ENCODE measurements at regions not wholly inside any gene's neighbourhood (a gene's known extent, or its start where the extent isn't known, plus 50 kb on each side); places are given as distances from the start of the nearest gene placed in this dataset.
A peak's percentile ranks its signal among the peaks of the same experiment; 100 is the strongest.

DNA sequence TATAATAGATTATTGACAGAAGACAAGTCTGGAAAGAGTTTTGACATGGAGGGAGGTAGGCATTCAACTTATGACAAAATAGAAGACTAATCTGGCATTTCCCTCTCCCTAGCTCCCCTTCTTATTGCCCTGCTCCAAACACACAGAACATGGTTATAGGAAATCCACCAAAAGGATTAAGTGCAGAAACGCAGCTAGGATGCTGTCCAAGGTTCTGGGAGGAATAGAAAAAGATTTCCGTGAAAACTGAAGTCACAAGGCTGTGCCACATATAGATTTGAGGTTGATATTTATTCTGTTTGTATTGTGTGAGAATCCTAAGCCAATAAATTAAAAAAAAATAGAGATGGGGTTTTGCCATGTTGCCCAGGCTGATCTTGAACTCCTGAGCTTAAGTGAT, 107.9 kb upstream of the MAP3K7 start:
- no TSS peak for BruUV-seq (replicated peaks)
- Histone ChIP-seq H3K9me2 (ENCODE audit: insufficient read depth) (no peaks in the 10 kb centered on the region), H3K9me3 (ENCODE audit: insufficient read depth, low read depth) (no peaks in the 10 kb centered on the region), H3F3A (ENCODE audit: insufficient read depth, low read depth) (no peaks in the 10 kb centered on the region), H4K20me1 (ENCODE audit: insufficient read depth) (no peaks in the 10 kb centered on the region), H3K4me2 (no peak overlapping the region), H3K27me3 (ENCODE audit: insufficient read depth, low read depth) (no peaks in the 10 kb centered on the region), H3K36me3 (ENCODE audit: low read depth) (no peaks in the 10 kb centered on the region), H3K27ac (no peak overlapping the region), H3K79me2 (ENCODE audit: low read depth) (no peaks in the 10 kb centered on the region), H3K4me3 (no peak overlapping the region), H2AFZ (no peak overlapping the region), H3K4me1 (replicated peaks; ENCODE audit: insufficient read depth) (no peaks in the 10 kb centered on the region)
- no peak for DNase-seq
- ChIA-PET POLR2A (ENCODE audit: unreplicated experiment) (no interaction called here), CTCF (no interaction called here)
- intact Hi-C loops (cut with micrococcal nuclease; ENCODE audit: unreplicated experiment): no loop called here
- no peak for TF ChIP-seq EZH2 (IDR thresholded peaks at IDR 0.05; ENCODE audit: low read depth)
- TF ChIP-seq, protein P1, sequence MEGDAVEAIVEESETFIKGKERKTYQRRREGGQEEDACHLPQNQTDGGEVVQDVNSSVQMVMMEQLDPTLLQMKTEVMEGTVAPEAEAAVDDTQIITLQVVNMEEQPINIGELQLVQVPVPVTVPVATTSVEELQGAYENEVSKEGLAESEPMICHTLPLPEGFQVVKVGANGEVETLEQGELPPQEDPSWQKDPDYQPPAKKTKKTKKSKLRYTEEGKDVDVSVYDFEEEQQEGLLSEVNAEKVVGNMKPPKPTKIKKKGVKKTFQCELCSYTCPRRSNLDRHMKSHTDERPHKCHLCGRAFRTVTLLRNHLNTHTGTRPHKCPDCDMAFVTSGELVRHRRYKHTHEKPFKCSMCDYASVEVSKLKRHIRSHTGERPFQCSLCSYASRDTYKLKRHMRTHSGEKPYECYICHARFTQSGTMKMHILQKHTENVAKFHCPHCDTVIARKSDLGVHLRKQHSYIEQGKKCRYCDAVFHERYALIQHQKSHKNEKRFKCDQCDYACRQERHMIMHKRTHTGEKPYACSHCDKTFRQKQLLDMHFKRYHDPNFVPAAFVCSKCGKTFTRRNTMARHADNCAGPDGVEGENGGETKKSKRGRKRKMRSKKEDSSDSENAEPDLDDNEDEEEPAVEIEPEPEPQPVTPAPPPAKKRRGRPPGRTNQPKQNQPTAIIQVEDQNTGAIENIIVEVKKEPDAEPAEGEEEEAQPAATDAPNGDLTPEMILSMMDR (conservative IDR thresholded peaks at IDR 0.05): no peak

DNA sequence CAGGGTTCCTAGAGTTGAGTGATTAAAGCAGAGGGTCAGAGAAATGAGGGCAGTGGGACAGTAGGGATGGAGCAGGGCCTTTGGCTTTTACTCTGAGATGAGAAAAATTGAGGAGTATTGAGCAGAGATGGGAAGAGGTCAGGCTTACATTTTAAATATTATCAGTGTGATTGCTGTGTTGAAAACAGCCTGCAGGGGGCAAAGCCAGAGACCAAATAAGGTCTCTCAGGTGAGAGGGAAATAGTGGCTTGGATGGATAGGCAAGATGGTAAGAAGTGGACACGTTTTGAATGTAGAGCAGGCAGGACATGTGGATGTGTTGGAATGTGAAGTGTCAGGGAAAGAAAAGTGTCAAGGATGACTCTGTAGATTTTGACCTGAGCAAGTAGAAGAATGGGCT, 105.0 kb upstream of the MAP3K7 start:
- CTCF ChIA-PET: no interaction called here

DNA sequence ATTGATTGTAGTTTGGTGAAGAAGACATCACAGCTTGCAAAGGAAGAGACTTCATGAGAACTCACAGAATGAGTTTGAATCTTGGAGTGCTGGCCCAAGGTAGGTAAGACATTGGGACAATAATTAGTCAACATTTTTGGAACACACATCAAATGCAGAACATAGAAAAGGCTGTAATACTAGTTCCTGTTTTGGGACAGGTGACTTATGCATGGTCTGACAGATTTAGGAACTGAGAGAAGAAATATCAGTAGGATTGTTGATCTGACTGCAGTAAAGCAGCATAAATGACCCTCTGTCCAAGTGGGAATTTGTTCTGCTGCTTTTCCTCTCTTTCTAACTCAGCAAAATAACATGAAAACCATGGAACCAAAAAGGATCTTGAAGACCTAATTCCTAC, 102.3 kb upstream of the MAP3K7 start:
- no peak for DNase-seq
- no peak overlapping the region for H2AFZ ChIP-seq
- intact Hi-C loops (cut with micrococcal nuclease; ENCODE audit: unreplicated experiment): no loop called here
- no peaks in the 10 kb centered on the region for H3F3A ChIP-seq (ENCODE audit: insufficient read depth, low read depth)
- H3K4me1 ChIP-seq (replicated peaks; ENCODE audit: insufficient read depth): no peaks in the 10 kb centered on the region
- no peaks in the 10 kb centered on the region for H3K9me2 ChIP-seq (ENCODE audit: insufficient read depth)
- ChIA-PET CTCF (no interaction called here), POLR2A (ENCODE audit: unreplicated experiment) (no interaction called here)
- H3K9me3 ChIP-seq (ENCODE audit: insufficient read depth, low read depth): no peaks in the 10 kb centered on the region
- no peaks in the 10 kb centered on the region for H3K36me3 ChIP-seq (ENCODE audit: low read depth)
- no TSS peak for BruUV-seq (replicated peaks)
- no peaks in the 10 kb centered on the region for H3K79me2 ChIP-seq (ENCODE audit: low read depth)
- H3K27me3 ChIP-seq (ENCODE audit: insufficient read depth, low read depth): no peaks in the 10 kb centered on the region
- no peak overlapping the region for H3K4me2 ChIP-seq
- TF ChIP-seq EZH2 (IDR thresholded peaks at IDR 0.05; ENCODE audit: low read depth): no peak
- TF ChIP-seq, protein P1 (conservative IDR thresholded peaks at IDR 0.05): no peak
- no peak overlapping the region for H3K4me3 ChIP-seq
- no peaks in the 10 kb centered on the region for H4K20me1 ChIP-seq (ENCODE audit: insufficient read depth)
- no peak overlapping the region for H3K27ac ChIP-seq

More for the DNA sequence above, 105.0 kb upstream of the MAP3K7 start:
- no peak for TF ChIP-seq EZH2 (IDR thresholded peaks at IDR 0.05; ENCODE audit: low read depth)
- TF ChIP-seq, protein P1 (conservative IDR thresholded peaks at IDR 0.05): peak; percentile 32; the same call in 1 of the 2 replicates
- POLR2A ChIA-PET (ENCODE audit: unreplicated experiment): interaction anchor here (0.7 kb wide), 1 partner anchor 85 kb away, joined by 3 read pairs; no protein-coding TSS in a partner anchor
- H3K4me1 ChIP-seq (replicated peaks; ENCODE audit: insufficient read depth): no peaks in the 10 kb centered on the region
- no peak overlapping the region for H2AFZ ChIP-seq
- intact Hi-C loops (cut with micrococcal nuclease; ENCODE audit: unreplicated experiment): no loop called here
- H4K20me1 ChIP-seq (ENCODE audit: insufficient read depth): no peaks in the 10 kb centered on the region
- H3K79me2 ChIP-seq (ENCODE audit: low read depth): no peaks in the 10 kb centered on the region
- no peaks in the 10 kb centered on the region for H3F3A ChIP-seq (ENCODE audit: insufficient read depth, low read depth)
- no TSS peak for BruUV-seq (replicated peaks)
- H3K36me3 ChIP-seq (ENCODE audit: low read depth): no peaks in the 10 kb centered on the region
- no peaks in the 10 kb centered on the region for H3K9me2 ChIP-seq (ENCODE audit: insufficient read depth)
- no peaks in the 10 kb centered on the region for H3K9me3 ChIP-seq (ENCODE audit: insufficient read depth, low read depth)
- H3K4me3 ChIP-seq: no peak overlapping the region
- H3K4me2 ChIP-seq: no peak overlapping the region
- no peak overlapping the region for H3K27ac ChIP-seq
- no peak for DNase-seq
- no peaks in the 10 kb centered on the region for H3K27me3 ChIP-seq (ENCODE audit: insufficient read depth, low read depth)
